ENCODE measurements at regions not wholly inside any gene's neighbourhood (a gene's known extent, or its start where the extent isn't known, plus 50 kb on each side); places are given as distances from the start of the nearest gene placed in this dataset.

GRCh38 chr5:162214551-162214950 is 147.0 kb downstream of the GABRG2 start:
- H3K9me1 ChIP-seq (replicated peaks; ENCODE audit: control insufficient read depth, extremely low read depth, insufficient read depth, low read length): no peaks in the 10 kb centered on the region

GRCh38 chr5:162217037-162217436 is 149.5 kb downstream of the GABRG2 start:
- H2AFZ ChIP-seq (ENCODE audit: low read depth, low read length): no peak overlapping the region
- no peak overlapping the region for H3K27ac ChIP-seq (ENCODE audit: insufficient read depth, low read depth, low read length)
- intact Hi-C loops (cut with micrococcal nuclease): no loop called here
- CTCF ChIA-PET: no interaction called here
- BruUV-seq (replicated peaks): no TSS peak
- no peaks in the 10 kb centered on the region for H4K20me1 ChIP-seq (replicated peaks; ENCODE audit: control insufficient read depth, extremely low read depth, insufficient read depth, low read length)
- no peaks in the 10 kb centered on the region for H3K4me1 ChIP-seq (ENCODE audit: control insufficient read depth, extremely low read depth, insufficient read depth, low read length)
- H3K36me3 ChIP-seq (ENCODE audit: control insufficient read depth in 2 of 2, extremely low read depth in 1 of 2, insufficient read depth in 2 of 2, low read length in 2 of 2): no peaks in the 10 kb centered on the region
- DNase-seq (ENCODE audit: low read depth, low spot score) (no peak), FAIRE-seq (no peak)
- H3K9ac ChIP-seq (replicated peaks; ENCODE audit: extremely low read depth, insufficient read depth, low read length): no peak overlapping the region
- POLR2A ChIA-PET: no interaction called here
- no peaks in the 10 kb centered on the region for H3K79me2 ChIP-seq (ENCODE audit: control insufficient read depth, insufficient read depth, low read length)
- no peaks in the 10 kb centered on the region for H3K27me3 ChIP-seq (ENCODE audit: control insufficient read depth in 2 of 2, insufficient read depth in 2 of 2, low read length in 2 of 2)
- peaks cover 2% of the 10 kb centered on the region for H3K9me3 ChIP-seq (replicated peaks; ENCODE audit: control insufficient read depth, insufficient read depth, low read length)
- H3K4me2 ChIP-seq (ENCODE audit: insufficient read depth, low read length): no peak overlapping the region
- no peaks in the 10 kb centered on the region for H3K9me1 ChIP-seq (replicated peaks; ENCODE audit: control insufficient read depth, extremely low read depth, insufficient read depth, low read length)
- TF ChIP-seq JUN (IDR thresholded peaks at IDR 0.05; ENCODE audit: borderline replicate concordance, insufficient read depth, insufficient read length, low read depth) (no peak), MAX (IDR thresholded peaks at IDR 0.05; ENCODE audit: insufficient read depth, insufficient read length) (no peak), GATA2 (IDR thresholded peaks at IDR 0.05; ENCODE audit: insufficient read depth, insufficient read length, low read depth, low read length) (no peak), POLR2A (IDR thresholded peaks at IDR 0.05; ENCODE audit: low read depth, low read length) (no peak), FOS (IDR thresholded peaks at IDR 0.05; ENCODE audit: borderline replicate concordance, insufficient read depth, low read length) (no peak), MYC (IDR thresholded peaks at IDR 0.05; ENCODE audit: low read depth, low read length) (no peak), POLR2AphosphoS5 (IDR thresholded peaks at IDR 0.05; ENCODE audit: insufficient read depth, low read depth, low read length) (no peak), EZH2 (IDR thresholded peaks at IDR 0.05; ENCODE audit: borderline replicate concordance, low read depth, low read length, severe bottlenecking) (no peak)
- TF ChIP-seq, protein P1, sequence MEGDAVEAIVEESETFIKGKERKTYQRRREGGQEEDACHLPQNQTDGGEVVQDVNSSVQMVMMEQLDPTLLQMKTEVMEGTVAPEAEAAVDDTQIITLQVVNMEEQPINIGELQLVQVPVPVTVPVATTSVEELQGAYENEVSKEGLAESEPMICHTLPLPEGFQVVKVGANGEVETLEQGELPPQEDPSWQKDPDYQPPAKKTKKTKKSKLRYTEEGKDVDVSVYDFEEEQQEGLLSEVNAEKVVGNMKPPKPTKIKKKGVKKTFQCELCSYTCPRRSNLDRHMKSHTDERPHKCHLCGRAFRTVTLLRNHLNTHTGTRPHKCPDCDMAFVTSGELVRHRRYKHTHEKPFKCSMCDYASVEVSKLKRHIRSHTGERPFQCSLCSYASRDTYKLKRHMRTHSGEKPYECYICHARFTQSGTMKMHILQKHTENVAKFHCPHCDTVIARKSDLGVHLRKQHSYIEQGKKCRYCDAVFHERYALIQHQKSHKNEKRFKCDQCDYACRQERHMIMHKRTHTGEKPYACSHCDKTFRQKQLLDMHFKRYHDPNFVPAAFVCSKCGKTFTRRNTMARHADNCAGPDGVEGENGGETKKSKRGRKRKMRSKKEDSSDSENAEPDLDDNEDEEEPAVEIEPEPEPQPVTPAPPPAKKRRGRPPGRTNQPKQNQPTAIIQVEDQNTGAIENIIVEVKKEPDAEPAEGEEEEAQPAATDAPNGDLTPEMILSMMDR (IDR thresholded peaks at IDR 0.05; ENCODE audit: extremely low read depth in 1 of 2, insufficient read depth in 1 of 2, low read depth in 1 of 2, low read length in 2 of 2): no peak
- H3K4me3 ChIP-seq (replicated peaks in 1 of 3; ENCODE audit: insufficient read depth in 1 of 3, low read depth in 1 of 3, low read length in 3 of 3): no peak overlapping the region
- dilution Hi-C loops (cut with MboI; ENCODE audit: extremely low pct_ligation_motif_present, low sequenced_read_pairs): no loop called here

More at GRCh38 chr5:162214551-162214950, 147.0 kb downstream of the GABRG2 start:
- ChIA-PET POLR2A (no interaction called here), CTCF (no interaction called here)
- Histone ChIP-seq H3K27ac (ENCODE audit: insufficient read depth, low read depth, low read length) (no peak overlapping the region), H2AFZ (ENCODE audit: low read depth, low read length) (no peak overlapping the region), H3K4me2 (ENCODE audit: insufficient read depth, low read length) (no peak overlapping the region), H3K79me2 (ENCODE audit: control insufficient read depth, insufficient read depth, low read length) (no peaks in the 10 kb centered on the region), H4K20me1 (replicated peaks; ENCODE audit: control insufficient read depth, extremely low read depth, insufficient read depth, low read length) (no peaks in the 10 kb centered on the region), H3K9ac (replicated peaks; ENCODE audit: extremely low read depth, insufficient read depth, low read length) (no peak overlapping the region), H3K4me3 (replicated peaks in 1 of 3; ENCODE audit: insufficient read depth in 1 of 3, low read depth in 1 of 3, low read length in 3 of 3) (no peak overlapping the region), H3K27me3 (ENCODE audit: control insufficient read depth in 2 of 2, insufficient read depth in 2 of 2, low read length in 2 of 2) (no peaks in the 10 kb centered on the region), H3K36me3 (ENCODE audit: control insufficient read depth in 2 of 2, extremely low read depth in 1 of 2, insufficient read depth in 2 of 2, low read length in 2 of 2) (no peaks in the 10 kb centered on the region), H3K9me3 (replicated peaks; ENCODE audit: control insufficient read depth, insufficient read depth, low read length) (peaks cover 2% of the 10 kb centered on the region), H3K4me1 (ENCODE audit: control insufficient read depth, extremely low read depth, insufficient read depth, low read length) (no peaks in the 10 kb centered on the region)
- BruUV-seq (replicated peaks): no TSS peak
- intact Hi-C loops (cut with micrococcal nuclease): no loop called here
- no peak for TF ChIP-seq POLR2AphosphoS5 (IDR thresholded peaks at IDR 0.05; ENCODE audit: insufficient read depth, low read depth, low read length)
- FAIRE-seq: no peak
- dilution Hi-C loops (cut with MboI; ENCODE audit: extremely low pct_ligation_motif_present, low sequenced_read_pairs): no loop called here
- DNase-seq (ENCODE audit: low read depth, low spot score): no peak

Measured in endothelial cell of umbilical vein (primary cell).